ENCODE measurements at regions not wholly inside any gene's neighbourhood (a gene's known extent, or its start where the extent isn't known, plus 50 kb on each side); places are given as distances from the start of the nearest gene placed in this dataset.

GRCh38 chr9:17005056-17005823 lies 129.6 kb upstream of the CNTLN start:
- H3K27me3 Mint-ChIP-seq: peaks cover 0 to 3% of the 10 kb centered on the region in 2 donors
- ATAC-seq: no peak
- H3K4me1 Mint-ChIP-seq (ENCODE audit: low read depth in 2 of 2): peaks cover 0 to 15% of the 10 kb centered on the region in 2 donors
- peak overlapping the region in 1 of 2 donors; percentile 41 for H3K27ac Mint-ChIP-seq
- H3K36me3 Mint-ChIP-seq: no peaks in the 10 kb centered on the region
- H3K4me3 Mint-ChIP-seq: peak overlapping the region; percentile 13
- H3K9me3 Mint-ChIP-seq: no peaks in the 10 kb centered on the region
- no peak for DNase-seq (ENCODE audit: low spot score)

GRCh38 chr9:17004500-17004899 lies 130.3 kb upstream of the CNTLN start:
- ATAC-seq (no peak), DNase-seq (ENCODE audit: low spot score) (no peak)
- H3K27ac Mint-ChIP-seq: peak overlapping the region in 1 of 2 donors; percentile 41
- no peak overlapping the region for H3K4me3 Mint-ChIP-seq
- H3K9me3 Mint-ChIP-seq: no peaks in the 10 kb centered on the region
- H3K36me3 Mint-ChIP-seq: no peaks in the 10 kb centered on the region
- peaks cover 0 to 15% of the 10 kb centered on the region in 2 donors for H3K4me1 Mint-ChIP-seq (ENCODE audit: low read depth in 2 of 2)
- peaks cover 0 to 3% of the 10 kb centered on the region in 2 donors for H3K27me3 Mint-ChIP-seq

GRCh38 chr9:17003576-17004240 lies 131.1 kb upstream of the CNTLN start:
- ATAC-seq (peak; percentile 46 to 85), DNase-seq (ENCODE audit: low spot score) (no peak)
- no peak overlapping the region for H3K4me3 Mint-ChIP-seq
- H3K9me3 Mint-ChIP-seq: no peaks in the 10 kb centered on the region
- H3K4me1 Mint-ChIP-seq (ENCODE audit: low read depth in 2 of 2): peaks cover 0 to 15% of the 10 kb centered on the region in 2 donors
- H3K27ac Mint-ChIP-seq: no peak overlapping the region
- H3K36me3 Mint-ChIP-seq: no peaks in the 10 kb centered on the region
- peaks cover 0 to 3% of the 10 kb centered on the region in 2 donors for H3K27me3 Mint-ChIP-seq

GRCh38 chr9:16996901-16997491 lies 126.5 kb upstream of the BNC2 start:
- ATAC-seq: no peak
- Mint-ChIP-seq H3K27me3 (peaks cover 4 to 11% of the 10 kb centered on the region in 2 donors), H3K4me3 (no peak overlapping the region), H3K4me1 (ENCODE audit: low read depth in 2 of 2) (peaks cover 0 to 2% of the 10 kb centered on the region in 2 donors), H3K9me3 (peaks cover 11% of the 10 kb centered on the region), H3K27ac (no peak overlapping the region), H3K36me3 (peaks cover 25% of the 10 kb centered on the region)
- DNase-seq (ENCODE audit: low spot score): no peak

- H3K27ac Mint-ChIP-seq: no peak overlapping the region
- DNase-seq (ENCODE audit: low spot score): no peak
These were observed 121.7 kb upstream of the BNC2 start for GRCh38 chr9:16992138-16992537.

GRCh38 chr9:16987026-16987425 lies 116.6 kb upstream of the BNC2 start:
- no peaks in the 10 kb centered on the region for H3K9me3 Mint-ChIP-seq
- H3K36me3 Mint-ChIP-seq: no peaks in the 10 kb centered on the region
- H3K4me1 Mint-ChIP-seq (ENCODE audit: low read depth in 2 of 2): peaks cover 0 to 11% of the 10 kb centered on the region in 2 donors
- DNase-seq (ENCODE audit: low spot score) (no peak), ATAC-seq (peak in 1 of 2 donors; percentile 43)
- no peak overlapping the region for H3K4me3 Mint-ChIP-seq
- H3K27ac Mint-ChIP-seq: no peak overlapping the region
- peaks cover 5 to 6% of the 10 kb centered on the region in 2 donors for H3K27me3 Mint-ChIP-seq

More at GRCh38 chr9:16992138-16992537, 121.7 kb upstream of the BNC2 start:
- Mint-ChIP-seq H3K4me1 (ENCODE audit: low read depth in 2 of 2) (peaks cover 0 to 1% of the 10 kb centered on the region in 2 donors), H3K27me3 (peaks cover 9 to 17% of the 10 kb centered on the region in 2 donors), H3K36me3 (peaks cover 24% of the 10 kb centered on the region), H3K4me3 (no peak overlapping the region), H3K9me3 (peaks cover 11% of the 10 kb centered on the region)
- no peak for ATAC-seq

- ATAC-seq: no peak
- no peaks in the 10 kb centered on the region for H3K36me3 Mint-ChIP-seq
These were observed 116.1 kb upstream of the BNC2 start for GRCh38 chr9:16986556-16986955.

GRCh38 chr9:16985559-16986348 lies 115.3 kb upstream of the BNC2 start:
- Mint-ChIP-seq H3K27me3 (peaks cover 0 to 2% of the 10 kb centered on the region in 2 donors), H3K4me3 (no peak overlapping the region), H3K36me3 (no peaks in the 10 kb centered on the region), H3K27ac (no peak overlapping the region), H3K9me3 (no peaks in the 10 kb centered on the region), H3K4me1 (ENCODE audit: low read depth in 2 of 2) (peaks cover 0 to 11% of the 10 kb centered on the region in 2 donors)
- DNase-seq (ENCODE audit: low spot score) (no peak), ATAC-seq (no peak)

More at GRCh38 chr9:16986556-16986955, 116.1 kb upstream of the BNC2 start:
- H3K27ac Mint-ChIP-seq: no peak overlapping the region
- no peaks in the 10 kb centered on the region for H3K9me3 Mint-ChIP-seq
- peaks cover 5 to 6% of the 10 kb centered on the region in 2 donors for H3K27me3 Mint-ChIP-seq
- H3K4me1 Mint-ChIP-seq (ENCODE audit: low read depth in 2 of 2): peaks cover 0 to 11% of the 10 kb centered on the region in 2 donors
- H3K4me3 Mint-ChIP-seq: no peak overlapping the region
- DNase-seq (ENCODE audit: low spot score): no peak

GRCh38 chr9:16982780-16983310 lies 112.4 kb upstream of the BNC2 start:
- peaks cover 0 to 11% of the 10 kb centered on the region in 2 donors for H3K4me1 Mint-ChIP-seq (ENCODE audit: low read depth in 2 of 2)
- H3K36me3 Mint-ChIP-seq: no peaks in the 10 kb centered on the region
- H3K9me3 Mint-ChIP-seq: no peaks in the 10 kb centered on the region
- ATAC-seq: no peak
- H3K27ac Mint-ChIP-seq: no peak overlapping the region
- no peak for DNase-seq (ENCODE audit: low spot score)
- no peaks in the 10 kb centered on the region for H3K27me3 Mint-ChIP-seq
- no peak overlapping the region for H3K4me3 Mint-ChIP-seq

GRCh38 chr9:16976427-16976826 lies 106.0 kb upstream of the BNC2 start:
- Mint-ChIP-seq H3K4me1 (ENCODE audit: low read depth in 2 of 2) (no peaks in the 10 kb centered on the region), H3K27ac (no peak overlapping the region), H3K27me3 (no peaks in the 10 kb centered on the region), H3K4me3 (no peak overlapping the region), H3K36me3 (no peaks in the 10 kb centered on the region), H3K9me3 (peaks cover 3% of the 10 kb centered on the region)
- no peak for DNase-seq (ENCODE audit: low spot score)
- ATAC-seq: no peak

- no peak overlapping the region for H3K27ac Mint-ChIP-seq
- ATAC-seq (no peak), DNase-seq (ENCODE audit: low spot score) (no peak)
- H3K4me3 Mint-ChIP-seq: no peak overlapping the region
- H3K9me3 Mint-ChIP-seq: peaks cover 3% of the 10 kb centered on the region
- peaks cover 0 to 3% of the 10 kb centered on the region in 2 donors for H3K27me3 Mint-ChIP-seq
- no peaks in the 10 kb centered on the region for H3K4me1 Mint-ChIP-seq (ENCODE audit: low read depth in 2 of 2)
- no peaks in the 10 kb centered on the region for H3K36me3 Mint-ChIP-seq
These were observed 104.0 kb upstream of the BNC2 start for GRCh38 chr9:16974436-16974835.

- Mint-ChIP-seq H3K27ac (no peak overlapping the region), H3K4me3 (no peak overlapping the region), H3K9me3 (peaks cover 3% of the 10 kb centered on the region), H3K36me3 (no peaks in the 10 kb centered on the region), H3K4me1 (ENCODE audit: low read depth in 2 of 2) (peaks cover 0 to 2% of the 10 kb centered on the region in 2 donors), H3K27me3 (peaks cover 0 to 6% of the 10 kb centered on the region in 2 donors)
- no peak for DNase-seq (ENCODE audit: low spot score)
- no peak for ATAC-seq
These were observed 99.9 kb upstream of the BNC2 start for GRCh38 chr9:16970321-16970720.

GRCh38 chr9:16964228-16964627 lies 93.8 kb upstream of the BNC2 start:
- Mint-ChIP-seq H3K27ac (no peak overlapping the region), H3K27me3 (peaks cover 0 to 3% of the 10 kb centered on the region in 2 donors), H3K4me3 (no peak overlapping the region), H3K9me3 (no peaks in the 10 kb centered on the region), H3K36me3 (peaks cover 6% of the 10 kb centered on the region), H3K4me1 (ENCODE audit: low read depth in 2 of 2) (peaks cover 0 to 2% of the 10 kb centered on the region in 2 donors)
- DNase-seq (ENCODE audit: low spot score): no peak
- ATAC-seq: no peak
